Activated T-helper 1 cell treated with anti-CD3 and anti-CD28 coated beads, Interleukin-12 subunit alpha, Interleukin-12 subunit beta, Interleukin-2, Interleukin-4 antibody, amounts not matched to agents 30 ng/mL and 10 ng/mL and 1 ng/mL, durations not matched to agents 14 hours and 24 hours and 36 hours (primary cell): ENCODE measurements at regions not wholly inside any gene's neighbourhood (a gene's known extent, or its start where the extent isn't known, plus 50 kb on each side); places are given as distances from the start of the nearest gene placed in this dataset.

Experiments used
- DNase-seq: peaks from one replicate; pipeline ENCODE4 v3.0.0; 2021; ENCODE audit warnings: low spot score
- H3K27ac Mint-ChIP-seq: one replicate; pipeline ENCODE4 v1.8.0; 2021; ENCODE audit warnings: mild to moderate bottlenecking, mixed read lengths
- H3K27me3 Mint-ChIP-seq: one replicate; pipeline ENCODE4 v1.8.0; 2022; ENCODE audit warnings: mild to moderate bottlenecking, moderate library complexity, mixed read lengths; ENCODE audit not compliant: insufficient read depth
- H3K36me3 Mint-ChIP-seq: one replicate; pipeline ENCODE4 v1.8.0; 2021; ENCODE audit warnings: low read depth, mixed read lengths
- H3K4me1 Mint-ChIP-seq: one replicate; pipeline ENCODE4 v1.8.0; 2021; ENCODE audit warnings: low read depth, mixed read lengths
- H3K4me3 Mint-ChIP-seq: one replicate; pipeline ENCODE4 v1.8.0; 2021; ENCODE audit warnings: mild to moderate bottlenecking, moderate library complexity, mixed read lengths
- H3K9me3 Mint-ChIP-seq: one replicate; pipeline ENCODE4 v1.8.0; 2021; ENCODE audit warnings: mixed read lengths
- intact Hi-C: fragments of 100-400 bp; cut with micrococcal nuclease; formaldehyde crosslinking; loops from one replicate; pipeline ENCODE4 v1.15.1; 2024

DNA sequence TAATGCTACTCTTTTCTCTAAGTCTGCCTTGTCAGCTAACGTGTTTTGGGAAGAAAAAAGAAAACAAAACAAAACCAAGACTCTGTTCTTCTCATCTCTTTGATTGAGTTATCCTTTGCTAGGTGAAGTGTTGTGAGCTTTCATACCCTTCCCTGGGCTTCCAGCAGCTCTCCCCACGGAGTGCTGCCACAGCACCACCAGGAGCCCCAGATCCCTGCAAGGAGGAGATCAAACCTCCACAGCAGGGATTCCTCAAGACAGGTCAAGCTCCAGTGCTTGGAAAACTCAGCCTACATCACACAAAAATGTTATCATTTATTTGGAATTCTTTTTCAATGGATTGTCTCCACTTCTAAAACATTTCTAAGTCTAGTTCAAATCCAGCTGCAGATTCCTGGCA lies 1981.9 kb upstream of the TENM3 start:
- no peaks in the 10 kb centered on the region for H3K36me3 Mint-ChIP-seq
- DNase-seq: no peak
- intact Hi-C loops: no loop called here
- H3K4me3 Mint-ChIP-seq: no peak overlapping the region
- H3K9me3 Mint-ChIP-seq: no peaks in the 10 kb centered on the region
- no peaks in the 10 kb centered on the region for H3K27me3 Mint-ChIP-seq
- no peaks in the 10 kb centered on the region for H3K4me1 Mint-ChIP-seq
- H3K27ac Mint-ChIP-seq: no peak overlapping the region

DNA sequence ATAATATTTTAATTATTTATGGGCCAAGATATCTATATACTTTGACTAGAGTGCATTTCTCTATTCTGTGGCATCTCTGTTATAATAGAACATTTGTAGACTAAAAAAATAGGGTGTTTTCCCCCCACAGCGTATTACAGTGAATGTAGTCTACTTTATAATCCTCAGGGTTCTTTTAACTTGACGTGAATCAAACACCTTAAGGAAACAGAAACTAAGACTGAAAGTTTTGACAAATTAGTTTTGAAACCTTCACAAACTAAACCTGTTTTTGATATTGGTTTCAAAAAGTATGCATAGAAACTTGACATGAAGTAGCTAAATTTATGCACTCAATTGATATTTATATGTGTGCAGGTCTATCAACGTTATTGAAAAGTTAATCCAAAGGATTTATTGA lies 1963.1 kb upstream of the TENM3 start:
- DNase-seq: no peak
- Mint-ChIP-seq H3K4me3 (no peak overlapping the region), H3K27me3 (no peaks in the 10 kb centered on the region), H3K36me3 (no peaks in the 10 kb centered on the region), H3K4me1 (no peaks in the 10 kb centered on the region), H3K9me3 (no peaks in the 10 kb centered on the region), H3K27ac (no peak overlapping the region)
- intact Hi-C loops: no loop called here

DNA sequence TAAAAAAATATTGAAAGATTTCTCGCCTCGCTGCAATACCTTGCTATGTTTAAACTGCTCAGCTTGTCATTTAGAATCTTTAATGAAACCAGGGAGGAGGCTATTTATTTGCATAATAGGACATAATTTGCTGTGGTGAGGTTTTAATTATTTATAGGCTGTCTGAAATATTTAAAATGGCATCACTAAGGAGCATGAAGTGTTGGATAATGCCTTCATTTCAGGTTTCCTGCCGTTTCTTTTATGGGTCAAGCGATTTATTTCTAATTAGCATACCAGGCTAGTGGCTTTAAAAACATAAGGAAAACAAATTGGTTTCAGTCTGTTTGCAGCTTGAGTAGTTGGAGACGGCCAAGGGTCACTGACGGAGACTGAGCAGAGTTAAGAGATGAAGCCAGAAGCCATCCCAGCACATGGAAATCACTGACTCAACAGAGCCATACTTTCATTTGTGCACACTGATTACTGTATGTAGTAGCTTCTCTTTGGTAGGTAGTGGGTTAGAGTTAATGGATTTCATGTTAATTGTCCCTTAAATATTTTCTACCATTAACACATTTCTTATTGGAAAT lies 1962.4 kb upstream of the TENM3 start:
- Mint-ChIP-seq H3K36me3 (no peaks in the 10 kb centered on the region), H3K9me3 (no peaks in the 10 kb centered on the region), H3K4me1 (no peaks in the 10 kb centered on the region), H3K27me3 (no peaks in the 10 kb centered on the region), H3K4me3 (no peak overlapping the region), H3K27ac (no peak overlapping the region)
- DNase-seq: no peak
- intact Hi-C loops: no loop called here

DNA sequence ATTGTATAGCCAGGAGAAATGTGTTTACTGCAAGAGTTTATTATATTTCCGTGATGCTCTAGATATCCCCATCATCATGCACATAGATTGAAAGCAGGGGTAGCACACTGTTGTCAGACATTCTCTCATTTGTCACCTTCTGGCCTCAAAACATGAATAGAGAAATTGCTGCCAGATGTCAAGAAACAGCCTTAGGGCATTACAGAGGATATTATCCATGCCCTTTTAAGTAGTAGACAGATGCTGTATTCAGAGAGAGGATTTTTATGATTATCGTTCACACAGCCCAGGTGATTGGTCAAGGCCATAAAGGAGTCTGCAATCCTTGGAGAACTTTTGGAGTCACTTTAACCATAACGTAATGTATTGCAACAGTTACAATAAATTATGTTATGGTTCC lies 1961.5 kb upstream of the TENM3 start:
- intact Hi-C loops: no loop called here
- no peak for DNase-seq
- H3K9me3 Mint-ChIP-seq: no peaks in the 10 kb centered on the region
- no peak overlapping the region for H3K4me3 Mint-ChIP-seq
- no peaks in the 10 kb centered on the region for H3K27me3 Mint-ChIP-seq
- H3K4me1 Mint-ChIP-seq: no peaks in the 10 kb centered on the region
- no peak overlapping the region for H3K27ac Mint-ChIP-seq
- H3K36me3 Mint-ChIP-seq: no peaks in the 10 kb centered on the region

DNA sequence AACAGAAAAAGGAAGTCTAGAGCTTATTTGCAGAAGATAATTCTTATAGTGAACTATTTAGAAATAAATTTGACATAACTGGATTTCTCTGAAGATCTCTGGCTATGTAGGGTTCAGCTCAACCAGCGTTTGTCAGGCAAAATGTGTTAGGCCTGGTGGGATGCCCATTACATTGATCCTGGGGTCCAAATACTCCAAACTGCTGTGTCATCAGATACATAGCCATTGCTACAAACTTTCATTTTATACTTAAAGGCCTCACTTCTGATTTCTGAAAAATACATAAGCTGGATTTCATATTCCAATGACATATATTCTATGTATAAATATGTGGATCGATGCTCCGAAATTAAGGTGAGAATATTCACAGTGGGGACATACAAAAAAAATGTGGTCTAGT lies 1958.9 kb upstream of the TENM3 start:
- Mint-ChIP-seq H3K9me3 (no peaks in the 10 kb centered on the region), H3K27ac (no peak overlapping the region), H3K36me3 (no peaks in the 10 kb centered on the region), H3K27me3 (no peaks in the 10 kb centered on the region), H3K4me3 (no peak overlapping the region), H3K4me1 (no peaks in the 10 kb centered on the region)
- intact Hi-C loops: no loop called here
- DNase-seq: no peak

DNA sequence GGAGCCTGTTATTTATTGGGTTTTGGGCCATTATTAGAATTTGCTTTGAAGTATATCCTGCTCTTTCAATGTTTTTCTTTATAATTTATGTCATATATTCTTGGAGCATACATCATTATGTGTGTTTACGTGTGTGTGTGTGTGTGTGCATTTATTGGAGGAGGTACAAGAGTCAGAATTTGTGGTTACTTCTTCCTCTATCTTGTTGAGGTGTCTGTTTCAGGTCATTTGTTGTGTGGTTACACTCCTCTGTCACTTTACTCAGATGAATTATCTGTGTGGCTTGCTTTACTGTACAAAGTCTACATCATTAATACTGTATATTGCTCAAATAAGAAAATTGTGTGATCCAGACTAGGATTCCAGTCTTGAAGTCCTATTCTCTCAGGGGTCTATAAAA lies 1957.4 kb upstream of the TENM3 start:
- Mint-ChIP-seq H3K27ac (no peak overlapping the region), H3K4me3 (no peak overlapping the region), H3K4me1 (no peaks in the 10 kb centered on the region), H3K9me3 (no peaks in the 10 kb centered on the region), H3K27me3 (no peaks in the 10 kb centered on the region), H3K36me3 (no peaks in the 10 kb centered on the region)
- no peak for DNase-seq
- intact Hi-C loops: no loop called here

DNA sequence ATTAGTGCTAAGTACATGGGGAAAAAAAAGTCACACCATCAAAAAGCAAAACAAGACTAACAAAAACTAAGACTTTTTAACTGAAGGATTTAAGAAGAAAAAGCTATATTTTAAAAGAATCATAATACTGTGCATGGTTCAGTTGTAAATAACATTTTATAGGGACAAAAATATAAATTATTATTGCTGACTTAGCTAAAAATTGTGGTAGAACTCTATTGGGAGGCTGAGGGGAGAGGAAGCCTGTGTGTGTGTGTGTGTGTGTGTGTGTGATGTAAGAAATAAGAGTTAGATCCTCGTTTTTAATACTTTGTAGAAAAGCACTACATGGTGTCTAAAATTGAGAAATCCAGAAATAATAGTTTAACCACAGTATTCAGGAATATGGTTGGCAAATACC lies 1950.9 kb upstream of the TENM3 start:
- H3K4me1 Mint-ChIP-seq: no peaks in the 10 kb centered on the region
- H3K36me3 Mint-ChIP-seq: no peaks in the 10 kb centered on the region
- H3K4me3 Mint-ChIP-seq: no peak overlapping the region
- H3K27ac Mint-ChIP-seq: no peak overlapping the region
- no peaks in the 10 kb centered on the region for H3K27me3 Mint-ChIP-seq
- intact Hi-C loops: no loop called here
- DNase-seq: no peak
- H3K9me3 Mint-ChIP-seq: peaks cover 4% of the 10 kb centered on the region

DNA sequence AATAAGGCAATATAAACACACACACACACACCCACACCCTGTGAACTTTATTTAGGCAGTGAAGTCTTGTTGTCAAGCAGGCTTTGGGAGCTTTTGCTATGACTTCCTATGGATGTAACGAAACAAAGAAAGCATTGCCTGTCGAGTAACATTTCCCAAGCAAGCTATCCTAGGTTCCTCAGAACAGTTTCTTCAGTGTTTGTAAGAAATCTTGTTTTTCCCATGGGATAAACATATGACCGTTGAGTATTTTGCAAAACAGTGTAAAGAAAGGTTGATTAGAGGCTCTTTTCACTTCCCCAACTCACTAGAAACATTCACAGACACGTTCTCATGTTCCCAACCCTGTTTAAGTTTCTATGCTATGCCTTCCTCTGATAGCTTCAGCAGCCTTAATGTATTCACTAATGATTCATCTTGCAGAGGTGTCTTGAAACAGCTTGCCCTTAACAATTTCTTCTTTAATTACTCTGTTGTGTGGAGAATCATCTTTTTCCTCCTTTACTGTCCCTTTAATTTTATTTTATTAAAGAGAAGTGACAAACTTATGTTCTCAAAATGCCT lies 1947.1 kb upstream of the TENM3 start:
- peaks cover 4% of the 10 kb centered on the region for H3K9me3 Mint-ChIP-seq
- no peaks in the 10 kb centered on the region for H3K36me3 Mint-ChIP-seq
- intact Hi-C loops: no loop called here
- no peaks in the 10 kb centered on the region for H3K27me3 Mint-ChIP-seq
- no peak for DNase-seq
- no peak overlapping the region for H3K27ac Mint-ChIP-seq
- H3K4me1 Mint-ChIP-seq: no peaks in the 10 kb centered on the region
- H3K4me3 Mint-ChIP-seq: no peak overlapping the region

DNA sequence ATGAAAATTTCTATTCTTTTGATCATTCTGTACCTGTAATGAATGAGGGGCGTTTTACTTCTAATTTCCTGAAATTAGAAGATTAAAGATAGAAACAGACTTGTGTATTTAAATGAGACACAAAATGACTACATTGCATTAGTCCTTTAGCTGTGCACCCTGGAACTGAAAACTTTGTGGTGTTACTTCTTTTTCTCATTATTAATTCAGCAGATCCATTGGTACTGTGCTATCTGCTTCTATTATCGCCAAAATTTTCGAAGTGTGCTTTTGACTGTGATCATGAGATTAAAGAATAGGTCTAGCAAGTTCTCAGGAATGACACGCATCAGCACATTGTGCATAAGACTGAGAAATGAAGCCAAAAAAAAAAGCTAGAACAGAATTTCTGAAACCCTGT lies 1938.9 kb upstream of the TENM3 start:
- Mint-ChIP-seq H3K27ac (no peak overlapping the region), H3K27me3 (no peaks in the 10 kb centered on the region), H3K4me3 (no peak overlapping the region), H3K9me3 (no peaks in the 10 kb centered on the region), H3K36me3 (no peaks in the 10 kb centered on the region), H3K4me1 (no peaks in the 10 kb centered on the region)
- DNase-seq: no peak
- intact Hi-C loops: no loop called here

DNA sequence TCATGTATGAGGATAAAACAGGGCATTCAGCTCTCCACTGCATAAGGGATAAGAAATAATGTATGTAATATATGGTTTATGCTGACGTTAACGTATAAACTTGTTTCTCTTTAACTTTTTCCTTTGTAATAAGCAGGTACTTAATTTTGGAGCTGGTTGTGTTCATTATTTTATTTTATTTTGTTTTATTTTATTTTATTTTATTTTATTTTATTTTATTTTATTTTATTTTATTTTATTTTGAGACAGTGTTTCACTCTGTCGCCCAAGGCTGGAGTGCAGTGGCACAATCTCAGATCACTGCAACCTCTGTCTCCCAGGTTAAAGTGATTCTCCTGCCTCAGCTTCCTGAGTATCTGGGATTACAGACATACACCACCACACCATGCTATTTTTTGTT lies 1932.6 kb upstream of the TENM3 start:
- Mint-ChIP-seq H3K27me3 (no peaks in the 10 kb centered on the region), H3K9me3 (no peaks in the 10 kb centered on the region), H3K27ac (no peak overlapping the region), H3K36me3 (no peaks in the 10 kb centered on the region), H3K4me1 (no peaks in the 10 kb centered on the region), H3K4me3 (no peak overlapping the region)
- no peak for DNase-seq
- intact Hi-C loops: no loop called here

DNA sequence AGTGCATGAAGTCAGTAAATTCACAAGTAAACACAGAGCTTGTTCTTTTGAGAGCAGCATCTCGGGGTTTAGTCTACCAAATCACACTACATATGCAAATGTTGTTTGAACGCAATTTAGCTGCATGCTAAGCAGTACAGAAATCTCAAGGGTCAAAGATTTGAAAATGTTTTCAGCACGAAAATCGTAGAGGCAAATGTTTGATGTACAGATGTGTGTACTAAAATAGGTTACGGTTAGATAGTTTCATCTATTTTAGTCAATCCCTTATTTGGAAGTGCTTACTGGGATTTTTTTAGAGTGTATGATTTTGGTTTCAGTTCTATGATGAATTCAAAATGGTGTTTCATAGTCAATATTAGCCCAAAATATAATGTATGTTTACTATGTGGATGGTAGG lies 1928.2 kb upstream of the TENM3 start:
- no peak for DNase-seq
- no peak overlapping the region for H3K4me3 Mint-ChIP-seq
- no peaks in the 10 kb centered on the region for H3K27me3 Mint-ChIP-seq

DNA sequence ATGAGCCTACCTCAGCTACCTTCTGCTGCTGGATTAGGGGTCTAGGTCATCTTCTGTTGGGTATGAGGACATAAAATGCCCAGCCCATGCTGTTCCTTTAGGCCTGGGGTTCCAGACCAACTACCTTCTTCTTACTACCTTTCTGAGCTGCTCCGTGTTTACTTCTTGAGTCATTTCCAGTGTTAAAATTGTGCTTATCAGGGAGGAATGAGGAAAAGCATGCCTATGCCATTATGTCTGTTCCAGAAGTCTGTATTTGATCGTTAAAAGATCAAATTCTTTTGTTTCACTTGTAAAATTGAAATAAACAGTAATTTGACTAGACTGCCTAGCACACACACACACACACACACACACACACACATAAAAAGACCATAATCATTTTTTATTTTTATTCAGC lies 1912.7 kb upstream of the TENM3 start:
- no peak for DNase-seq
- H3K27me3 Mint-ChIP-seq: no peaks in the 10 kb centered on the region
- H3K4me3 Mint-ChIP-seq: no peak overlapping the region
- intact Hi-C loops: no loop called here
- no peaks in the 10 kb centered on the region for H3K9me3 Mint-ChIP-seq
- H3K27ac Mint-ChIP-seq: no peak overlapping the region
- no peaks in the 10 kb centered on the region for H3K36me3 Mint-ChIP-seq
- H3K4me1 Mint-ChIP-seq: no peaks in the 10 kb centered on the region

More for the DNA sequence above, 1928.2 kb upstream of the TENM3 start:
- no peak overlapping the region for H3K27ac Mint-ChIP-seq
- no peaks in the 10 kb centered on the region for H3K4me1 Mint-ChIP-seq
- H3K9me3 Mint-ChIP-seq: peaks cover 4% of the 10 kb centered on the region
- H3K36me3 Mint-ChIP-seq: no peaks in the 10 kb centered on the region
- intact Hi-C loops: no loop called here

DNA sequence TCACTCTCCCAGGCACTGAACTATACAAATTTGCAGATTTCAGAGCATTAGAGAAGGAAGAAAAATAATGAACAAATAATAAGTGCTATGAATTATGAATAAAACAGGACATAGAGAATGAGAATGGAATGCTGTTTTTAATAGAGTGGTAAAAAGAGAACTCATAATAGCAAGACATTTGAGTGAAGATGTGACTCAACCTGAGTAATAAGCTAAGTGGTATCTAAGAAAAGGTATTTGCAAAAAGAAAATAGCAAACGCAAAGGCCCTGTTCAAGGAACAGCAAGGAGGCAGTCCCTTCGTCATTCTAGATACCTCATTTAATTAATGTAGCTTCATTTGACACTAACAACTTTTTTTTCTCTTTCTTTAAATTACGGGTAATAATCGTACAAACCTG lies 1910.0 kb upstream of the TENM3 start:
- Mint-ChIP-seq H3K36me3 (no peaks in the 10 kb centered on the region), H3K4me3 (no peak overlapping the region), H3K9me3 (no peaks in the 10 kb centered on the region), H3K27me3 (no peaks in the 10 kb centered on the region), H3K27ac (no peak overlapping the region), H3K4me1 (no peaks in the 10 kb centered on the region)
- intact Hi-C loops: no loop called here
- DNase-seq: no peak

DNA sequence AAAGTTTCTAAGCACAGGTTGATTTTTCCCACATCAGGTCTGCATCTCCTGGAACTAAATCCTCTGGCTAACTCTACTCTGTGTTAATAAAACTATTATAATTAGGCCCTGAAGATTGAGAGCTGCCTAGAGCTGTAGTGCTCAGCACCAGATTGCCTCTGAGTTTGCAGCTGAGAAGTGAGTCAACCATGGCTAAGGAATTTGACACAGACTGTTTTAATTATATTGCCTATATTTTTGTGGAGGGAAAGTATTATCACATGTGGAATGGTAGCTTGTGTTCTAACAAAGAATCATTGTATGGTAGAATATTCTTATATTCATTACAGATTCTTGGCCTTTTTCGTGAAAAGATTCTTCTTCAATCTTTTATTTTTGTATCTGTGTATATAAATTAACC lies 1907.6 kb upstream of the TENM3 start:
- H3K27ac Mint-ChIP-seq: no peak overlapping the region
- no peaks in the 10 kb centered on the region for H3K36me3 Mint-ChIP-seq
- H3K4me1 Mint-ChIP-seq: no peaks in the 10 kb centered on the region
- H3K9me3 Mint-ChIP-seq: no peaks in the 10 kb centered on the region
- H3K27me3 Mint-ChIP-seq: no peaks in the 10 kb centered on the region
- H3K4me3 Mint-ChIP-seq: no peak overlapping the region
- no peak for DNase-seq
- intact Hi-C loops: no loop called here
